K562 (cell line): ENCODE measurements at regions not wholly inside any gene's neighbourhood (a gene's known extent, or its start where the extent isn't known, plus 50 kb on each side); places are given as distances from the start of the nearest gene placed in this dataset.
A peak's percentile ranks its signal among the peaks of the same experiment; 100 is the strongest.

Source experiments
- ATAC-seq: fragments of 200-7000 bp; cut with Tn5 transposase; 3 replicates; pipeline ENCODE4 v1.9.1; 2020; ENCODE audit warnings: moderate library complexity
- BruUV-seq: library from RNA; stranded (reverse); fragments of 400-500 nt; replicated peaks from 2 replicates; lab custom pipeline; 2021; lab: Mats Ljungman, UMichigan
- CTCF ChIA-PET: fragments of 300-600 bp; formaldehyde crosslinking; extraction: SDS; loops from one replicate; lab custom pipeline; 2021; ENCODE audit warnings: low intra/inter-chr PET ratio; lab: Yijun Ruan, JAX
- POLR2A ChIA-PET: fragments of 300-600, 350-650 bp; sonication (Branson Sonifier 250); formaldehyde crosslinking; extraction: SDS; loops from one replicate; lab custom pipeline; 2021; ENCODE audit warnings: antibody characterized with exemption, inconsistent platforms; lab: Yijun Ruan, JAX
- DNase-seq, 4 experiments: peaks; one replicate each; pipeline versions ENCODE4 v3.0.0 to v3.0.0-alpha.2; 2011 to 2018; ENCODE audit warnings: low spot score in 3 of 4, mixed read lengths in 3 of 4; ENCODE audit errors: extremely low read depth in 1 of 4
- FAIRE-seq: peaks from 2 replicates; lab custom pipeline; 2011; peaks lifted over from hg19 to GRCh38; lab: Jason Lieb, UNC
- H2AFZ ChIP-seq: 2 replicates; pipeline ENCODE4 v1.6.0; 2011; ENCODE audit warnings: low read depth, low read length, control low read depth, inconsistent platforms
- H3K27ac ChIP-seq: fragments of 200-600 bp; 3 replicates; pipeline ENCODE4 v1.8.0; 2011; ENCODE audit warnings: low read depth, mild to moderate bottlenecking, control low read depth, inconsistent platforms, low read length, moderate library complexity, mixed read lengths; ENCODE audit errors: extremely low read depth
- H3K27me3 ChIP-seq, 2 experiments: fragments of 300-600 bp in 1 of 2; 2 replicates in 1 of 2; 3 replicates in 1 of 2; pipeline versions ENCODE4 v1.6.0 to v1.8.0; 2011; ENCODE audit warnings: inconsistent platforms in 2 of 2, low read length in 2 of 2, mild to moderate bottlenecking in 1 of 2, mixed read lengths in 1 of 2, moderate library complexity in 1 of 2; ENCODE audit not compliant: control insufficient read depth in 2 of 2, insufficient read depth in 2 of 2
- H3K36me3 ChIP-seq: fragments of 300-600 bp; 3 replicates; pipeline ENCODE4 v1.8.0; 2011; ENCODE audit warnings: mild to moderate bottlenecking, low read length, inconsistent platforms; ENCODE audit not compliant: control insufficient read depth, insufficient read depth
- H3K4me1 ChIP-seq, 2 experiments: fragments of 200-600 bp in 1 of 2; replicated peaks in 1 of 2; 2 replicates in 1 of 2; 3 replicates in 1 of 2; pipeline versions ENCODE4 v1.5.1 to v1.8.0; 2011; ENCODE audit warnings: inconsistent platforms in 2 of 2, low read length in 2 of 2, mild to moderate bottlenecking in 1 of 2, mixed read lengths in 1 of 2, moderate library complexity in 1 of 2; ENCODE audit not compliant: control insufficient read depth in 2 of 2, insufficient read depth in 2 of 2
- H3K4me2 ChIP-seq: 2 replicates; pipeline ENCODE4 v1.6.1; 2011; ENCODE audit warnings: low read length, control low read depth, inconsistent platforms, mixed read lengths; ENCODE audit not compliant: insufficient read depth
- H3K4me3 ChIP-seq: fragments of 200-600 bp; sonication (generic), shearing (Covaris generic); 2 replicates; pipeline ENCODE4 v1.5.1; 2016; ENCODE audit warnings: control low read depth, inconsistent platforms
- H3K79me2 ChIP-seq: fragments of 200-600 bp; 3 replicates; pipeline ENCODE4 v1.8.0; 2011; ENCODE audit warnings: low read length, inconsistent platforms; ENCODE audit not compliant: control insufficient read depth, insufficient read depth
- H3K9ac ChIP-seq, 2 experiments: 2 replicates each; pipeline versions ENCODE4 v1.6.0 to v1.6.1; 2011; ENCODE audit warnings: low read depth in 2 of 2, low read length in 2 of 2, control low read depth in 1 of 2, inconsistent platforms in 1 of 2, mild to moderate bottlenecking in 1 of 2, mixed read lengths in 1 of 2; ENCODE audit not compliant: insufficient read depth in 1 of 2
- H3K9me1 ChIP-seq: one replicate; pipeline ENCODE4 v1.6.0; 2011; ENCODE audit warnings: inconsistent platforms, mild to moderate bottlenecking, low read length, moderate library complexity; ENCODE audit not compliant: control insufficient read depth, insufficient read depth
- H3K9me3 ChIP-seq: replicated peaks from 2 replicates; pipeline ENCODE4 v1.5.1; 2011; ENCODE audit warnings: low read depth, low read length, inconsistent platforms; ENCODE audit not compliant: control insufficient read depth, insufficient read depth
- H4K20me1 ChIP-seq: replicated peaks from 2 replicates; pipeline ENCODE4 v1.6.1; 2011; ENCODE audit warnings: low read length, inconsistent platforms, mixed read lengths; ENCODE audit not compliant: control insufficient read depth, insufficient read depth
- CBFA2T2 ChIP-seq: fragments of 450-650 bp; conservative IDR thresholded peaks from 2 replicates; pipeline ENCODE4 v1.6.1; 2017; ENCODE audit warnings: mild to moderate bottlenecking
- ILF3 ChIP-seq: fragments of 450-650 bp; IDR thresholded peaks from 2 replicates; pipeline ENCODE4 v1.6.1; 2018; ENCODE audit warnings: antibody characterized with exemption, mild to moderate bottlenecking, moderate library complexity, borderline replicate concordance
- ILK ChIP-seq: fragments of 450-650 bp; IDR thresholded peaks from 2 replicates; pipeline ENCODE4 v1.6.1; 2016; ENCODE audit warnings: missing genetic modification characterization, low read depth, mild to moderate bottlenecking, missing compliant biosample characterization, moderate library complexity, borderline replicate concordance
- MBD2 ChIP-seq: sonication (generic); IDR thresholded peaks from 2 replicates; pipeline ENCODE4 v1.6.1; 2016; ENCODE audit warnings: low read depth, borderline replicate concordance
- PHB2 ChIP-seq: fragments of 450-650 bp; IDR thresholded peaks from 2 replicates; pipeline ENCODE4 v1.6.1; 2017; ENCODE audit warnings: low read depth
- ZBTB1 ChIP-seq: sonication (generic); formaldehyde crosslinking; IDR thresholded peaks from 2 replicates; pipeline ENCODE4 v1.8.1; 2023; ENCODE audit warnings: missing genetic modification reagents, low read depth, mild to moderate bottlenecking, borderline replicate concordance
- ZNF583 ChIP-seq: fragments of 250-450 bp; sonication (Bioruptor Pico); IDR thresholded peaks from 2 replicates; pipeline ENCODE4 v1.4.0; 2020
- WGBS: fragments of 100-300 bp; shearing (Covaris generic); methylation state at CpG from one replicate; pipeline ENCODE4 v1.1.6; 2016; ENCODE audit warnings: low coverage, mixed read lengths; ENCODE audit not compliant: insufficient coverage; ENCODE audit errors: missing lambda C conversion rate; 5-methylcytosine and 5-hydroxymethylcytosine counted together
- in situ Hi-C: fragments of 300-500 bp; cut with MboI; formaldehyde crosslinking; loops from 4 replicates; pipeline ENCODE4 v1.15.0; 2018; ENCODE audit warnings: inconsistent platforms, mixed read lengths
- intact Hi-C: fragments of 100-400 bp; cut with micrococcal nuclease; formaldehyde crosslinking; loops from 2 replicates; pipeline ENCODE4 v1.14.2; 2022
- TF ChIP-seq, protein P1 (sequence below): fragments of 200-800 bp; sonication (Bioruptor generic); IDR thresholded peaks from 2 replicates; pipeline ENCODE4 v1.6.1; 2016; ENCODE audit warnings: missing genetic modification characterization, missing compliant biosample characterization
- TF ChIP-seq, protein P2 (sequence below): fragments of 250-450 bp; sonication (Bioruptor Pico); IDR thresholded peaks from 2 replicates; pipeline ENCODE4 v1.8.0; 2022; ENCODE audit warnings: inconsistent platforms, mild to moderate bottlenecking, moderate library complexity, borderline replicate concordance
- TF ChIP-seq, protein P3 (sequence below): sonication (generic); formaldehyde crosslinking; IDR thresholded peaks from 2 replicates; pipeline ENCODE4 v1.8.0; 2022; ENCODE audit warnings: mild to moderate bottlenecking, missing genetic modification reagents
- TF ChIP-seq, protein P4 (sequence below): sonication (generic); formaldehyde crosslinking; IDR thresholded peaks from 2 replicates; pipeline ENCODE4 v1.8.0; 2022; ENCODE audit warnings: mild to moderate bottlenecking, low read depth, missing genetic modification reagents

DNA sequence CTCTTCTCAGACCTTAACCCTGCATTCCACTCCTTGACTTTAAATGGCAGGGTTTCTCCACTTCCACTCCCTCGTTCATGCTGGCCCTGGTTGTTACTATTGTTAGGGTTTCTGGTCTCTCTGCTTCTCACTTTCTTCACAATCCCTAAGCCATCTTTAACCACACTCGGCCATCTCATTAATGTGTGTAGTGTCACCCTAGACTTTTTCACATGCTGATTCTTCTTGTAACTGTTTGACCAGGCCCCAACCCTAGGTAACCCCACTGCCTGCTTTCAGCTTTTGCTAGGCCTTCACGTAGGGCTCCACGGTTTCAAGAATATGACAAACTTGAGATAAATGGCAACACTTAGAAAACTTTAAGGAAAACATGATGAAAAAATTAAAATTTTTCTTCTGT is 195.1 kb downstream of the IPO8 start:
- WGBS, result 20% methylated on average over 4 of the region's 4 CpGs
- BruUV-seq, result no TSS peak
- TF ChIP-seq, protein P1, sequence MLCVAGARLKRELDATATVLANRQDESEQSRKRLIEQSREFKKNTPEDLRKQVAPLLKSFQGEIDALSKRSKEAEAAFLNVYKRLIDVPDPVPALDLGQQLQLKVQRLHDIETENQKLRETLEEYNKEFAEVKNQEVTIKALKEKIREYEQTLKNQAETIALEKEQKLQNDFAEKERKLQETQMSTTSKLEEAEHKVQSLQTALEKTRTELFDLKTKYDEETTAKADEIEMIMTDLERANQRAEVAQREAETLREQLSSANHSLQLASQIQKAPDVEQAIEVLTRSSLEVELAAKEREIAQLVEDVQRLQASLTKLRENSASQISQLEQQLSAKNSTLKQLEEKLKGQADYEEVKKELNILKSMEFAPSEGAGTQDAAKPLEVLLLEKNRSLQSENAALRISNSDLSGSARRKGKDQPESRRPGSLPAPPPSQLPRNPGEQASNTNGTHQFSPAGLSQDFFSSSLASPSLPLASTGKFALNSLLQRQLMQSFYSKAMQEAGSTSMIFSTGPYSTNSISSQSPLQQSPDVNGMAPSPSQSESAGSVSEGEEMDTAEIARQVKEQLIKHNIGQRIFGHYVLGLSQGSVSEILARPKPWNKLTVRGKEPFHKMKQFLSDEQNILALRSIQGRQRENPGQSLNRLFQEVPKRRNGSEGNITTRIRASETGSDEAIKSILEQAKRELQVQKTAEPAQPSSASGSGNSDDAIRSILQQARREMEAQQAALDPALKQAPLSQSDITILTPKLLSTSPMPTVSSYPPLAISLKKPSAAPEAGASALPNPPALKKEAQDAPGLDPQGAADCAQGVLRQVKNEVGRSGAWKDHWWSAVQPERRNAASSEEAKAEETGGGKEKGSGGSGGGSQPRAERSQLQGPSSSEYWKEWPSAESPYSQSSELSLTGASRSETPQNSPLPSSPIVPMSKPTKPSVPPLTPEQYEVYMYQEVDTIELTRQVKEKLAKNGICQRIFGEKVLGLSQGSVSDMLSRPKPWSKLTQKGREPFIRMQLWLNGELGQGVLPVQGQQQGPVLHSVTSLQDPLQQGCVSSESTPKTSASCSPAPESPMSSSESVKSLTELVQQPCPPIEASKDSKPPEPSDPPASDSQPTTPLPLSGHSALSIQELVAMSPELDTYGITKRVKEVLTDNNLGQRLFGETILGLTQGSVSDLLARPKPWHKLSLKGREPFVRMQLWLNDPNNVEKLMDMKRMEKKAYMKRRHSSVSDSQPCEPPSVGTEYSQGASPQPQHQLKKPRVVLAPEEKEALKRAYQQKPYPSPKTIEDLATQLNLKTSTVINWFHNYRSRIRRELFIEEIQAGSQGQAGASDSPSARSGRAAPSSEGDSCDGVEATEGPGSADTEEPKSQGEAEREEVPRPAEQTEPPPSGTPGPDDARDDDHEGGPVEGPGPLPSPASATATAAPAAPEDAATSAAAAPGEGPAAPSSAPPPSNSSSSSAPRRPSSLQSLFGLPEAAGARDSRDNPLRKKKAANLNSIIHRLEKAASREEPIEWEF, result no peak
- TF ChIP-seq, protein P2, sequence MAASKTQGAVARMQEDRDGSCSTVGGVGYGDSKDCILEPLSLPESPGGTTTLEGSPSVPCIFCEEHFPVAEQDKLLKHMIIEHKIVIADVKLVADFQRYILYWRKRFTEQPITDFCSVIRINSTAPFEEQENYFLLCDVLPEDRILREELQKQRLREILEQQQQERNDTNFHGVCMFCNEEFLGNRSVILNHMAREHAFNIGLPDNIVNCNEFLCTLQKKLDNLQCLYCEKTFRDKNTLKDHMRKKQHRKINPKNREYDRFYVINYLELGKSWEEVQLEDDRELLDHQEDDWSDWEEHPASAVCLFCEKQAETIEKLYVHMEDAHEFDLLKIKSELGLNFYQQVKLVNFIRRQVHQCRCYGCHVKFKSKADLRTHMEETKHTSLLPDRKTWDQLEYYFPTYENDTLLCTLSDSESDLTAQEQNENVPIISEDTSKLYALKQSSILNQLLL, result no peak
- TF ChIP-seq, protein P3, sequence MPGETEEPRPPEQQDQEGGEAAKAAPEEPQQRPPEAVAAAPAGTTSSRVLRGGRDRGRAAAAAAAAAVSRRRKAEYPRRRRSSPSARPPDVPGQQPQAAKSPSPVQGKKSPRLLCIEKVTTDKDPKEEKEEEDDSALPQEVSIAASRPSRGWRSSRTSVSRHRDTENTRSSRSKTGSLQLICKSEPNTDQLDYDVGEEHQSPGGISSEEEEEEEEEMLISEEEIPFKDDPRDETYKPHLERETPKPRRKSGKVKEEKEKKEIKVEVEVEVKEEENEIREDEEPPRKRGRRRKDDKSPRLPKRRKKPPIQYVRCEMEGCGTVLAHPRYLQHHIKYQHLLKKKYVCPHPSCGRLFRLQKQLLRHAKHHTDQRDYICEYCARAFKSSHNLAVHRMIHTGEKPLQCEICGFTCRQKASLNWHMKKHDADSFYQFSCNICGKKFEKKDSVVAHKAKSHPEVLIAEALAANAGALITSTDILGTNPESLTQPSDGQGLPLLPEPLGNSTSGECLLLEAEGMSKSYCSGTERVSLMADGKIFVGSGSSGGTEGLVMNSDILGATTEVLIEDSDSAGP, result no peak
- TF ChIP-seq ILF3, result no peak
- TF ChIP-seq, protein P4, sequence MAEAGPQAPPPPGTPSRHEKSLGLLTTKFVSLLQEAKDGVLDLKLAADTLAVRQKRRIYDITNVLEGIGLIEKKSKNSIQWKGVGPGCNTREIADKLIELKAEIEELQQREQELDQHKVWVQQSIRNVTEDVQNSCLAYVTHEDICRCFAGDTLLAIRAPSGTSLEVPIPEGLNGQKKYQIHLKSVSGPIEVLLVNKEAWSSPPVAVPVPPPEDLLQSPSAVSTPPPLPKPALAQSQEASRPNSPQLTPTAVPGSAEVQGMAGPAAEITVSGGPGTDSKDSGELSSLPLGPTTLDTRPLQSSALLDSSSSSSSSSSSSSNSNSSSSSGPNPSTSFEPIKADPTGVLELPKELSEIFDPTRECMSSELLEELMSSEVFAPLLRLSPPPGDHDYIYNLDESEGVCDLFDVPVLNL, result no peak
- no peak for TF ChIP-seq PHB2
- no peak for TF ChIP-seq MBD2
- TF ChIP-seq ILK (tag), result no peak
- no peak for TF ChIP-seq CBFA2T2
- no peak for TF ChIP-seq ZBTB1 (CRISPR knock-in tag)
- TF ChIP-seq ZNF583 (CRISPR knock-in tag), result no peak
- H3K36me3 ChIP-seq, result no peaks in the 10 kb centered on the region
- H3K4me1 ChIP-seq, result no peaks in the 10 kb centered on the region
- H3K27ac ChIP-seq, result no peak overlapping the region
- no peak for DNase-seq
- no peak for FAIRE-seq
- no peaks in the 10 kb centered on the region for H3K9me3 ChIP-seq
- no peaks in the 10 kb centered on the region for H4K20me1 ChIP-seq
- ChIA-PET CTCF (no interaction called here), POLR2A (interaction anchor here (1.3 kb wide), 1 partner anchor 11 kb away, joined by 3 read pairs; no protein-coding TSS in a partner anchor)
- peak overlapping the region; percentile 43 for H2AFZ ChIP-seq
- no peaks in the 10 kb centered on the region; a peak in 1 of 5 replicates for H3K27me3 ChIP-seq
- intact Hi-C loops, result no loop called here
- no peak overlapping the region for H3K9ac ChIP-seq
- no peak overlapping the region for H3K4me3 ChIP-seq
- no peaks in the 10 kb centered on the region for H3K9me1 ChIP-seq
- no peak overlapping the region for H3K4me2 ChIP-seq
- no peak for ATAC-seq
- H3K79me2 ChIP-seq, result no peaks in the 10 kb centered on the region
- in situ Hi-C loops, result no loop called here
